Neuron (in vitro differentiated cells): ENCODE measurements at regions not wholly inside any gene's neighbourhood (a gene's known extent, or its start where the extent isn't known, plus 50 kb on each side); places are given as distances from the start of the nearest gene placed in this dataset.
"Not testable (repeated sequence)": the region's sequence is repeated elsewhere in the genome, so short reads cannot be mapped to it uniquely, and the experiment has no call there.

Source experiments
- H2AFZ ChIP-seq: one replicate; pipeline ENCODE4 v1.6.1; 2013; ENCODE audit warnings: low read depth, mild to moderate bottlenecking, inconsistent platforms, low read length, moderate library complexity
- H3K27me3 ChIP-seq: one replicate; pipeline ENCODE4 v1.6.1; 2013; ENCODE audit warnings: low read length; ENCODE audit not compliant: insufficient read depth
- H3K36me3 ChIP-seq: one replicate; pipeline ENCODE4 v1.6.1; 2013; ENCODE audit warnings: low read length; ENCODE audit not compliant: insufficient read depth
- H3K4me1 ChIP-seq: one replicate; pipeline ENCODE4 v1.6.1; 2013; ENCODE audit warnings: low read length; ENCODE audit not compliant: insufficient read depth
- H3K4me3 ChIP-seq: 2 replicates; pipeline ENCODE4 v1.5.1; 2013; ENCODE audit warnings: mild to moderate bottlenecking, low read length, moderate library complexity
- H3K9me3 ChIP-seq: one replicate; pipeline ENCODE4 v1.6.1; 2013; ENCODE audit warnings: low read length

DNA sequence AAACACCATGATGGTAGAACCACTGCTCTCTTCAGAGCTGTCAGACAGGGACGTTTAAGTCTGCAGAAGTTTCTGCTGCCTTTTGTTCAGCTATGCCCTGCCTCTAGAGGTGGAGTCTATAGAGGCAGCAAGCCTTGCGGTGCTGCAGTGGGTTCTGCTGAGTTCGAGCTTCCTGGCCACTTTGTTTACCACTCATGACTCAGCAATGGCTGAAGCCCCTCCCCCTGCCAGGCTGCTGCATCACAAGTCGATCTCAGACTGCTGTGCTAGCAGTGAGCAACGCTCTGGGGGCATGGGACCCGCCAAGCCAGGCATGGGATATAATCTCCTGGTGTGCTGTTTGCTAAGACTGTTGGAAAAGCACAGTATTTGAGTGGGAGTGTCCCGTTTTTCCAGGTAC lies 229.5 kb upstream of the WDFY3 start:
- H3K36me3 ChIP-seq, H3K9me3 ChIP-seq, H2AFZ ChIP-seq, H3K4me3 ChIP-seq, H3K27me3 ChIP-seq, H3K4me1 ChIP-seq: not testable (repeated sequence)

DNA sequence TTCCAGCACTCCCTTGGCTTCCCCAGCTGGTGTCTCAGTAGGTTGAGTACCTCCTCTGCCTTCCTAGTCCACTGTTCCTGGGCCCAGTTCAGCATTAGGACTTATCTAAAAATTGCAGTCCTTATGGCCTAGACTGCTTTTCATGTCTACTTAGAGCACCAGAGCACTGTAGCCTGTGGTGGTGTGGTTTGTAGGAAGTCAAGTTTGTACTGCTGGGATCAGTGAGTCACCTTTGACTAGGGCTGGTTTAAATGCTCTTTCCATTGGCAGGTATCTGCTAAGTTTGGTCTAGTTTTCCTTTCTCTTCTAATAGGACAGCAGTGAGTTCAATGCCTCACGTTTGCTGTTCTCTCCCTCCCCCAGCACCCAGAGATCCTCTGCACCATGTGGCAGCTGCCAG lies 233.6 kb upstream of the WDFY3 start:
- Histone ChIP-seq H3K27me3 (no peaks in the 10 kb centered on the region), H3K4me3 (no peak overlapping the region), H3K9me3 (peaks cover 2% of the 10 kb centered on the region), H2AFZ (no peak overlapping the region), H3K4me1 (no peaks in the 10 kb centered on the region), H3K36me3 (no peaks in the 10 kb centered on the region)

DNA sequence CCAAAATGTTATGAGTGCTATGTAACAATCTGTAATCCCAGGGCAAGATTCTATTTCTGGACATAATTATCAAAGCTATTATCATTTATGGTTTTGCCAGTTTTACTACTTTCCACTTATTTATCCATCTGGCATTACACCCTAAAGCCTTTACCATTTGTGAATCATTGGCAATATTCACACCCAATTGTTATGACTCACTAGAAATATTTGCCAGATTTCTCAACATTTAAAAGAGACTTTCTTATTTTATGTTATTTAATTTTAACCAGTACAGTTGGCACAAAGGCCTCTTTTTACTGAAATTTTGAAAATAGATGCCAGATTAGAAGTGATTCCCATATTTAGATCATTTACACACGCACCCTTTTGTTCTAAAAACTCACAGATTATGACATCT lies 242.7 kb upstream of the WDFY3 start:
- H3K4me3 ChIP-seq: no peak overlapping the region

DNA sequence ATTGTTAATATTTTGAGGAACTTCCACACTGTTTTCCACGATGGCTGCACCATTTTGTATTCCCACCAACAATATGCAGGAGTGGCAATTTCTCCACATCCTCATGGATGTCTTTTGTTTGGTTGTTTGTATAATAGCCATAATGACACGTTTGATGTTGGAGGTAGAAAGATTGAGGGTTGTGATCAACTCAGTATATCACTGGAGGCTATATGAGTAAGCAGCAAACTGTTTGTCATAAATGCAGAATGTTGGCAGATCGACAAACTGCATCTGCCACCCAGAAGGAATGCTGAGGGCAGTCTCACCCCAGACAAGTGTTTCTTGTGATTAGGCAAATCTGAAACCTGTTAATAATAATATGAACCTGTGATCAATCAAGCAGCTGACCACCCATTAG lies 243.9 kb upstream of the WDFY3 start:
- Histone ChIP-seq H2AFZ (no peak overlapping the region), H3K4me3 (no peak overlapping the region), H3K27me3 (no peaks in the 10 kb centered on the region), H3K36me3 (no peaks in the 10 kb centered on the region), H3K9me3 (no peaks in the 10 kb centered on the region), H3K4me1 (no peaks in the 10 kb centered on the region)

More for the DNA sequence above, 242.7 kb upstream of the WDFY3 start:
- H3K36me3 ChIP-seq: no peaks in the 10 kb centered on the region
- H3K27me3 ChIP-seq: no peaks in the 10 kb centered on the region
- H3K4me1 ChIP-seq: no peaks in the 10 kb centered on the region
- no peak overlapping the region for H2AFZ ChIP-seq
- H3K9me3 ChIP-seq: no peaks in the 10 kb centered on the region

DNA sequence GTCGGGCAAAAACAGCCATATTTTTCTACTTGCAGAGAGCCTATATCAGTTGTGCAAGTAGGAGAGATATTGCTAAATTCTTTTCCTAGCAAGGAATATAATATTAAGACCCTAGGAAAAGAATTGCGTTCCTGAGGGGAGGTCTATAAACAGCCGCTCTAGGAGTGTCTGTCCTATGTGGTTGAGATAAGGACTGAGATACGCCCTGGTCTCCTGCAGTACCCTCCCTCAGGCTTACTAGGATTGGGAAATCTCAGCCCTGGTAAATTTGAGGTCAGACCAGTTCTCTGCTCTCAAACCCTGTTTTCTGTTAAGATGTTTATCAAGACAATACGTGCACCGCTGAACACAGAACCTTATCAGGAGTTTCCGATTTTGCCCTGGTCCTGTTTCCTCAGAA lies 250.1 kb upstream of the WDFY3 start:
- H3K9me3 ChIP-seq, H3K4me3 ChIP-seq, H3K27me3 ChIP-seq, H3K36me3 ChIP-seq, H3K4me1 ChIP-seq, H2AFZ ChIP-seq: not testable (repeated sequence)

GRCh38 chr4:85218756-85219155 lies 252.3 kb upstream of the WDFY3 start:
- Histone ChIP-seq H3K4me3 (no peak overlapping the region), H3K9me3 (peaks cover 3% of the 10 kb centered on the region), H2AFZ (no peak overlapping the region)

GRCh38 chr4:85221606-85222005 lies 253.3 kb upstream of the ARHGAP24 start:
- Histone ChIP-seq H2AFZ (no peak overlapping the region), H3K36me3 (no peaks in the 10 kb centered on the region), H3K4me3 (no peak overlapping the region), H3K27me3 (no peaks in the 10 kb centered on the region), H3K4me1 (no peaks in the 10 kb centered on the region), H3K9me3 (no peaks in the 10 kb centered on the region)

More at GRCh38 chr4:85218756-85219155, 252.3 kb upstream of the WDFY3 start:
- H3K36me3 ChIP-seq: no peaks in the 10 kb centered on the region
- no peaks in the 10 kb centered on the region for H3K4me1 ChIP-seq
- no peaks in the 10 kb centered on the region for H3K27me3 ChIP-seq

DNA sequence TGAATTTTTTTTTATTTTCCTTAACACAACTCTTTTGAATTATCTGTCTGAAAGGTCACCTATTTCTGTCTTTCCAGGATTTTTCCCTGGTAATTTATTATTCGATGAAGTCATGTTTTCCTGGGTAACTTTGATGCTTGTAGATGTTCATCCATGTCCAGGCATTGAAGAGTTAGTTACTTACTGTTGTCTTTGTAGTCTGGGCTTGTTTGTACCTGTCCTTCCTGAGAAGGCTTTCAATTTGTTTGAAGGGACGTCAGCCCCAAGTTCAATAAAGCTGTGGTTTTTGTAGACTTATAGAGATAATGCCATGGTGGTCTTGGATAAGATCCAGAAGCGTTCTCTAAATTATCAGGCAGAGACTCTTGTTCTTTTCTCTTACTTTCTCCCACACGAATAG lies 252.4 kb upstream of the ARHGAP24 start:
- H3K9me3 ChIP-seq: no peaks in the 10 kb centered on the region
- H3K4me3 ChIP-seq: no peak overlapping the region
- no peaks in the 10 kb centered on the region for H3K27me3 ChIP-seq
- no peaks in the 10 kb centered on the region for H3K36me3 ChIP-seq
- H2AFZ ChIP-seq: no peak overlapping the region
- no peaks in the 10 kb centered on the region for H3K4me1 ChIP-seq

DNA sequence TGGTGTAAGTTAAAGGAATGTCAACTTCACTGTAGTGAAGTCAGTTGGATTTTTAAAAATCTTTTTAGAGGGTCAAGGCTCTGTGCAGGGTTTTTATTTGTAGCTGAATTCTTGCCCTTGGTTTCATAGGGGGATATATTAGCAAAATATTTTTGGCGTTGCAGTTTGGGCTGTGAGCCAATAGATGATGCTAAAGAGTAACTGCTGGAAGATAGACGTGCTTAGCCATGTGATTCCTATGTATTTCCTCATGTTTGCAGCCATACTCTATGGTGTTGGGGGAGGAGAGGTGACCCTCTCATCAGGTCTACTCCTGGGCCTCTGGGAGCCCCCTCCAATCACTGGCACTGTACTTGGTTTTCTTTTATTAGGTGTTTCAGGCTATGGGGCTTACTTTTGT lies 246.7 kb upstream of the ARHGAP24 start:
- H3K27me3 ChIP-seq: no peaks in the 10 kb centered on the region
- H2AFZ ChIP-seq: no peak overlapping the region
- no peaks in the 10 kb centered on the region for H3K4me1 ChIP-seq
- H3K4me3 ChIP-seq: no peak overlapping the region
- H3K9me3 ChIP-seq: peaks cover 3% of the 10 kb centered on the region
- no peaks in the 10 kb centered on the region for H3K36me3 ChIP-seq

- no peaks in the 10 kb centered on the region for H3K4me1 ChIP-seq
- no peaks in the 10 kb centered on the region for H3K36me3 ChIP-seq
- H3K9me3 ChIP-seq: no peaks in the 10 kb centered on the region
- H3K4me3 ChIP-seq: no peak overlapping the region
- H3K27me3 ChIP-seq: no peaks in the 10 kb centered on the region
- no peak overlapping the region for H2AFZ ChIP-seq
These were observed 241.4 kb upstream of the ARHGAP24 start for GRCh38 chr4:85233516-85233915.

DNA sequence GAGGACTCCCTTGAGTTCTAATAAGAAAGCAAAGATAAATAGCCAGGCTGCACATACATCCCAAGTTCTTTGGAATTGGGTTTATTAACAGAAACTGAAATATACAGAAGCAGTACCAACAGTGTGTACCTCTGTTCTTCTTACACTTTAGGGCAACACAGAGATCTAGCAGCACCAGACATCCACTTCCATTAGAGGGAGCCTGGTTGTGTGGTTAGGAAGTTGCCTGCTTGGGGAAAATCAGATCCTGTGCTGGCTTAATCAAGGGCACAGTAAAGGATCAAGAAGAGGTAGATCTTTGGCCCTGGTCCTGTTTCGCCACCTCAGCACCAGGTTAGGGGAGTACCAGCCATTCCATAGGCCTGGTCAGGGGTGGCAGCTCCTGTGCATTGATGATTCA lies 231.1 kb upstream of the ARHGAP24 start:
- H2AFZ ChIP-seq: no peak overlapping the region
- H3K27me3 ChIP-seq: no peaks in the 10 kb centered on the region
- no peaks in the 10 kb centered on the region for H3K36me3 ChIP-seq
- H3K4me1 ChIP-seq: no peaks in the 10 kb centered on the region
- no peak overlapping the region for H3K4me3 ChIP-seq
- H3K9me3 ChIP-seq: no peaks in the 10 kb centered on the region

- Histone ChIP-seq H3K4me1 (no peaks in the 10 kb centered on the region), H3K36me3 (no peaks in the 10 kb centered on the region), H3K9me3 (no peaks in the 10 kb centered on the region), H3K4me3 (no peak overlapping the region), H3K27me3 (no peaks in the 10 kb centered on the region), H2AFZ (no peak overlapping the region)
These were observed 230.3 kb upstream of the ARHGAP24 start for GRCh38 chr4:85244638-85245037.

DNA sequence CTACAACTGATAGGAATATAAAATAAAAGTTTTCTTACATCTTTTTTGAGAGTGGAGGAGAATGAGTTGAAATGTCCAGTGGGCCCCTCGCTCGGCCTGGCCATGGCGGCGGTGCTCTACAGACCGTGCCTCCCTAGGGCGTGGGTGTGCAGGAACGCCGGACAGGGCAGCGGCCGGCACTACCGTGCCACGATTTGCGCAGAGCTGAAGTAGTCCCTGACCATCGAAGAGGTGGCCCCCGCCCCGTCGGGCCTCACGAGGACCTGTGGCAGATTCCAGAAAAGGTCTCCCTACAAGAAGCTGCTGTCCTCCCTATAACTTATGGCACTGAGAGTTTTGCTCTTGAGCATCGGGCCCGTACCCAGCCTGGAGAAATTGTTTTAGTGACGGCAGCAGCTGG lies 228.9 kb upstream of the ARHGAP24 start:
- no peaks in the 10 kb centered on the region for H3K27me3 ChIP-seq
- H2AFZ ChIP-seq: no peak overlapping the region
- H3K4me3 ChIP-seq: no peak overlapping the region
- no peaks in the 10 kb centered on the region for H3K9me3 ChIP-seq
- no peaks in the 10 kb centered on the region for H3K4me1 ChIP-seq
- H3K36me3 ChIP-seq: no peaks in the 10 kb centered on the region

- Histone ChIP-seq H2AFZ (no peak overlapping the region), H3K4me3 (no peak overlapping the region), H3K36me3 (no peaks in the 10 kb centered on the region), H3K4me1 (no peaks in the 10 kb centered on the region), H3K9me3 (no peaks in the 10 kb centered on the region), H3K27me3 (no peaks in the 10 kb centered on the region)
These were observed 224.1 kb upstream of the ARHGAP24 start for GRCh38 chr4:85250852-85251251.
